ENCODE measurements at regions not wholly inside any gene's neighbourhood (a gene's known extent, or its start where the extent isn't known, plus 50 kb on each side); places are given as distances from the start of the nearest gene placed in this dataset.

- Histone ChIP-seq H3K36me3 (ENCODE audit: insufficient read depth, low read length) (no peaks in the 10 kb centered on the region), H3K27ac (ENCODE audit: low read depth in 1 of 2, low read length in 2 of 2) (no peak overlapping the region), H3K27me3 (ENCODE audit: control insufficient read depth in 1 of 2, insufficient read depth in 2 of 2, low read length in 2 of 2) (no peaks in the 10 kb centered on the region), H3K4me3 (ENCODE audit: low read length) (no peak overlapping the region), H3K4me1 (ENCODE audit: insufficient read depth, low read length) (no peaks in the 10 kb centered on the region), H3K9me3 (ENCODE audit: control insufficient read depth in 1 of 2, insufficient read depth in 1 of 2, low read length in 2 of 2) (peaks cover 0 to 8% of the 10 kb centered on the region in 2 experiments)
- ChIA-PET CTCF (no interaction called here), POLR2A (no interaction called here)
- DNase-seq (no peak), ATAC-seq (ENCODE audit: poor library complexity) (no peak)
- no peaks in the 10 kb centered on the region for H3K36me3 Mint-ChIP-seq (ENCODE audit: low read depth)
- H3K27ac Mint-ChIP-seq = no peak overlapping the region
- H3K4me1 Mint-ChIP-seq (ENCODE audit: low read depth) = no peaks in the 10 kb centered on the region
- intact Hi-C loops (cut with DNase I, micrococcal nuclease) = no loop called here
- TF ChIP-seq, protein P1, sequence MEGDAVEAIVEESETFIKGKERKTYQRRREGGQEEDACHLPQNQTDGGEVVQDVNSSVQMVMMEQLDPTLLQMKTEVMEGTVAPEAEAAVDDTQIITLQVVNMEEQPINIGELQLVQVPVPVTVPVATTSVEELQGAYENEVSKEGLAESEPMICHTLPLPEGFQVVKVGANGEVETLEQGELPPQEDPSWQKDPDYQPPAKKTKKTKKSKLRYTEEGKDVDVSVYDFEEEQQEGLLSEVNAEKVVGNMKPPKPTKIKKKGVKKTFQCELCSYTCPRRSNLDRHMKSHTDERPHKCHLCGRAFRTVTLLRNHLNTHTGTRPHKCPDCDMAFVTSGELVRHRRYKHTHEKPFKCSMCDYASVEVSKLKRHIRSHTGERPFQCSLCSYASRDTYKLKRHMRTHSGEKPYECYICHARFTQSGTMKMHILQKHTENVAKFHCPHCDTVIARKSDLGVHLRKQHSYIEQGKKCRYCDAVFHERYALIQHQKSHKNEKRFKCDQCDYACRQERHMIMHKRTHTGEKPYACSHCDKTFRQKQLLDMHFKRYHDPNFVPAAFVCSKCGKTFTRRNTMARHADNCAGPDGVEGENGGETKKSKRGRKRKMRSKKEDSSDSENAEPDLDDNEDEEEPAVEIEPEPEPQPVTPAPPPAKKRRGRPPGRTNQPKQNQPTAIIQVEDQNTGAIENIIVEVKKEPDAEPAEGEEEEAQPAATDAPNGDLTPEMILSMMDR (IDR thresholded peaks at IDR 0.05) = no peak
- H3K4me3 Mint-ChIP-seq = no peak overlapping the region
- no peaks in the 10 kb centered on the region for H3K9me3 Mint-ChIP-seq
- H3K27me3 Mint-ChIP-seq = no peaks in the 10 kb centered on the region
These were observed 150.2 kb upstream of the POU3F3 start for GRCh38 chr2:104703669-104704068.

DNA sequence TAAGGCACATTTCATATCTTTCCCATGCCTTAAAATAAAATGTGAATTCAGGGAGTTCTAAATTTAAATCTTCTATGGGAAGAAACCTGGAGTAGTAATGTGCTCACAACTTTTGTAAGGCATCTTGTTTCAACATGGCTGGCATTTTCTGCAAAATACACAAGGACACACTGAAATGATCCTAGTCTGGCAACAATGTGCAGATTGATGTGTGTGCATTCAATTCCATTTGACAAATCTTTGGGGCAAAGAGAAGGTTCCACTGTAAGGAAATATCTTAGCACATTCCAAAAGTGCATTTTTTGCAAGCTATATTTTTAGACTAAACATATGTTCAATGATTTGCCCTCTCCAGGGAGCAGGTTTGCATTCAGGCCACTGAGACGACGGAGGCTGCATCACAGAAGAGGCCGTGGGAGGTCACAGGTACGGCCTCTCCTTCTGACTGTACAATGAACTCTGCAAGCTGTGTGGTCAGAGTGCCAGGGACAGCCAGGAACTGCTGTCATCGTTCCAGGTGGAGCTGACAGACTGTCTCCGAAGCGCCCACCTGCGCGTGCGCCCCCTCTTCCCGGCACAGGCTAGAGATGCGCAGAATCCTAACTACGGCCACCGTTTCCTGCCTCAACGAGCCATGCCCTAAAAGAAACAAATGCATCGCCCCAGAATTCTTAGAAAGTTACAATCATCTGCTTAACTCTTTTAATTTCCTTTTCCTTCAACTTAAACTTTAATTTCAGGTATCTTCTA lies 149.2 kb upstream of the POU3F3 start:
- TF ChIP-seq, protein P1 (IDR thresholded peaks at IDR 0.05) = no peak
- no peak overlapping the region for H3K4me3 Mint-ChIP-seq
- POLR2A ChIA-PET = no interaction called here

GRCh38 chr2:104707056-104707455 lies 146.9 kb upstream of the POU3F3 start:
- no peak for ATAC-seq (ENCODE audit: poor library complexity)

More for the DNA sequence above, 149.2 kb upstream of the POU3F3 start:
- H3K4me1 Mint-ChIP-seq (ENCODE audit: low read depth) = no peaks in the 10 kb centered on the region
- H3K27ac ChIP-seq (ENCODE audit: low read depth in 1 of 2, low read length in 2 of 2) = no peak overlapping the region
- CTCF ChIA-PET = no interaction called here
- H3K9me3 ChIP-seq (ENCODE audit: control insufficient read depth in 1 of 2, insufficient read depth in 1 of 2, low read length in 2 of 2) = peaks cover 0 to 8% of the 10 kb centered on the region in 2 experiments
- intact Hi-C loops (cut with DNase I, micrococcal nuclease) = no loop called here
- no peaks in the 10 kb centered on the region for H3K36me3 Mint-ChIP-seq (ENCODE audit: low read depth)
- no peaks in the 10 kb centered on the region for H3K27me3 Mint-ChIP-seq
- H3K27ac Mint-ChIP-seq = no peak overlapping the region
- no peaks in the 10 kb centered on the region for H3K4me1 ChIP-seq (ENCODE audit: insufficient read depth, low read length)
- no peaks in the 10 kb centered on the region for H3K27me3 ChIP-seq (ENCODE audit: control insufficient read depth in 1 of 2, insufficient read depth in 2 of 2, low read length in 2 of 2)
- no peaks in the 10 kb centered on the region for H3K36me3 ChIP-seq (ENCODE audit: insufficient read depth, low read length)
- H3K4me3 ChIP-seq (ENCODE audit: low read length) = no peak overlapping the region
- no peak for DNase-seq
- no peaks in the 10 kb centered on the region for H3K9me3 Mint-ChIP-seq
- ATAC-seq (ENCODE audit: poor library complexity) = no peak

More at GRCh38 chr2:104707056-104707455, 146.9 kb upstream of the POU3F3 start:
- Histone ChIP-seq H3K36me3 (ENCODE audit: insufficient read depth, low read length) (no peaks in the 10 kb centered on the region), H3K9me3 (ENCODE audit: control insufficient read depth in 1 of 2, insufficient read depth in 1 of 2, low read length in 2 of 2) (peaks cover 0 to 5% of the 10 kb centered on the region in 2 experiments), H3K27me3 (ENCODE audit: control insufficient read depth in 1 of 2, insufficient read depth in 2 of 2, low read length in 2 of 2) (no peaks in the 10 kb centered on the region), H3K27ac (ENCODE audit: low read depth in 1 of 2, low read length in 2 of 2) (no peak overlapping the region), H3K4me1 (ENCODE audit: insufficient read depth, low read length) (no peaks in the 10 kb centered on the region), H3K4me3 (ENCODE audit: low read length) (no peak overlapping the region)
- no peaks in the 10 kb centered on the region for H3K36me3 Mint-ChIP-seq (ENCODE audit: low read depth)
- intact Hi-C loops (cut with DNase I, micrococcal nuclease) = no loop called here
- ChIA-PET CTCF (no interaction called here), POLR2A (no interaction called here)
- H3K4me1 Mint-ChIP-seq (ENCODE audit: low read depth) = no peaks in the 10 kb centered on the region
- TF ChIP-seq, protein P1 (IDR thresholded peaks at IDR 0.05) = no peak
- no peak for DNase-seq
- H3K4me3 Mint-ChIP-seq = no peak overlapping the region
- no peaks in the 10 kb centered on the region for H3K9me3 Mint-ChIP-seq
- no peaks in the 10 kb centered on the region for H3K27me3 Mint-ChIP-seq
- no peak overlapping the region for H3K27ac Mint-ChIP-seq
